ENCODE measurements at regions not wholly inside any gene's neighbourhood (a gene's known extent, or its start where the extent isn't known, plus 50 kb on each side); places are given as distances from the start of the nearest gene placed in this dataset.

DNA sequence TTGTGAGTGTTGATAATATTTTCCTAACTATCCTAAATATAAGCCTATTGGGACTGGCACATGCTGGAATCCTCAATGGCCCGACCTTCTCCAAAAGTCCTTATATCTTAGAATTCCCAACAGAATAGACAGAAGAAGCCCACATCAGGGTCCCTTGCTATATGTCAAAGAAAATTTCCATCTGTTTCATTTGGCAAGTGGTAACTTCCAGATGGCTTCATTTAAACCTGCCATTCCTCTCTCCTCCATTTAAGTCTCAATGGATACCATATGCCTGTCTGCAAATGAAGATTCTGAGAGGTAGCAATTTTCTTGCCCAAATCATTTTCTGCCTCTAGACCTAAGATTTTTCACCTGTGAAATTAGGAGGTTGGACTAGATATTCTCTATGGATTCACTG lies 73.1 kb upstream of the KCNA4 start:
- Histone ChIP-seq H3K36me3 (ENCODE audit: low read depth) (no peaks in the 10 kb centered on the region), H4K20me1 (ENCODE audit: insufficient read depth) (no peaks in the 10 kb centered on the region), H3K9ac (no peak overlapping the region), H2AFZ (no peak overlapping the region), H3K79me2 (ENCODE audit: insufficient read depth) (no peaks in the 10 kb centered on the region), H3K27ac (no peak overlapping the region), H3K9me3 (ENCODE audit: low read depth) (no peaks in the 10 kb centered on the region), H3K4me2 (ENCODE audit: unreplicated experiment) (no peak overlapping the region), H3F3A (ENCODE audit: insufficient read depth) (no peaks in the 10 kb centered on the region), H3K4me3 (no peak overlapping the region), H3K9me2 (ENCODE audit: insufficient read depth) (no peaks in the 10 kb centered on the region), H3K4me1 (ENCODE audit: insufficient read depth) (no peaks in the 10 kb centered on the region), H3K27me3 (replicated peaks; ENCODE audit: insufficient read depth) (no peaks in the 10 kb centered on the region)
- TF ChIP-seq EZH2phosphoT487 (IDR thresholded peaks at IDR 0.05; ENCODE audit: insufficient read depth, low read depth), result no peak
- no peak for TF ChIP-seq EZH2 (IDR thresholded peaks at IDR 0.05; ENCODE audit: insufficient read depth, poor library complexity, severe bottlenecking)
- no peak for DNase-seq
- in situ Hi-C loops (cut with MboI), result no loop called here
- 0 to 4% methylated on average over 1 of the region's 1 CpG for WGBS, 2 experiments (ENCODE audit: low coverage in 1 of 2, low lambda C conversion rate in 2 of 2, missing lambda C conversion rate in 2 of 2)

DNA sequence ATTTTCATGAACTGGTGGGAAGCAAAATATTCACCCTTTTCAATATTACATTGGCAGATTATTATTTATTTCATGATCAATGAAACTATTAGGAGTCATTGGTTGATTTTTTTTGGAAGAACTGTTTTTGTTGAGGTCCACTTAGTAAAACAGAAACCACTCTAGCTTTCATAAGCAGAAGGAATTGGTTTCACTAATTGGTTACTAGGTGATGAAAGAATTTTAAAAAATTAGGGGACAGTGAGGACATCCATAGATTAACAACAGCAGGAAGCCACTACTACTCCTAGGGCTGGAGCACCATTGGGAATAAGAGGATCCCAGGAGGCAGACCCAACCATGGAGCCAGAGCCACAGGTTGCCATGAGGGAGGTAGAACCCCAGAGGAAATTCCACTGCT lies 74.4 kb upstream of the KCNA4 start:
- Histone ChIP-seq H3K4me2 (ENCODE audit: unreplicated experiment) (no peak overlapping the region), H3K36me3 (ENCODE audit: low read depth) (no peaks in the 10 kb centered on the region), H3K9me3 (ENCODE audit: low read depth) (no peaks in the 10 kb centered on the region), H3K4me1 (ENCODE audit: insufficient read depth) (no peaks in the 10 kb centered on the region), H3F3A (ENCODE audit: insufficient read depth) (no peaks in the 10 kb centered on the region), H2AFZ (no peak overlapping the region), H4K20me1 (ENCODE audit: insufficient read depth) (no peaks in the 10 kb centered on the region), H3K79me2 (ENCODE audit: insufficient read depth) (no peaks in the 10 kb centered on the region), H3K4me3 (no peak overlapping the region), H3K27me3 (replicated peaks; ENCODE audit: insufficient read depth) (no peaks in the 10 kb centered on the region), H3K27ac (no peak overlapping the region), H3K9ac (no peak overlapping the region), H3K9me2 (ENCODE audit: insufficient read depth) (no peaks in the 10 kb centered on the region)
- DNase-seq, result no peak
- in situ Hi-C loops (cut with MboI), result no loop called here
- no peak for TF ChIP-seq EZH2phosphoT487 (IDR thresholded peaks at IDR 0.05; ENCODE audit: insufficient read depth, low read depth)
- no peak for TF ChIP-seq EZH2 (IDR thresholded peaks at IDR 0.05; ENCODE audit: insufficient read depth, poor library complexity, severe bottlenecking)

DNA sequence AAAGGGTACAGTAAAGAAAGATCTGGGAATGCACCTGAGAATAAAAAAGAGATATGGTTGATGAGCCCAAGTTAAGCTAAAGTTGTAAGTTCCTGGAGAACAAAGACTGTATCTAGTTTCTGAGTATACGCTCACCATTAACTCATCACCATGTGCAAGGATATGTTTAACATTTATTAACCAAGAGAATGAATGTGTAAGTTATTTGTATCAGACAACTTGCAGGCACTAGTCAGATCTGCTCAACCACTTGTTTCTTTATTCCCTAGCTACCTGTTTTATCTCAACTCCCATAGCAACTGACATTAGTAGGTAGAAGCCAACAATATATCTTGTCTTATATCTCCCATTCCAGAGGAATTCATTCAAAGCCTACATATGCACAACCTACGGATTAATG lies 74.9 kb upstream of the KCNA4 start:
- H3K9ac ChIP-seq, result no peak overlapping the region
- no peaks in the 10 kb centered on the region for H4K20me1 ChIP-seq (ENCODE audit: insufficient read depth)
- WGBS, 2 experiments (ENCODE audit: low coverage in 1 of 2, low lambda C conversion rate in 2 of 2, missing lambda C conversion rate in 2 of 2), result 25% methylated on average over 2 of the region's 2 CpGs
- no peak for DNase-seq
- no peaks in the 10 kb centered on the region for H3K36me3 ChIP-seq (ENCODE audit: low read depth)
- in situ Hi-C loops (cut with MboI), result no loop called here
- no peaks in the 10 kb centered on the region for H3K4me1 ChIP-seq (ENCODE audit: insufficient read depth)
- H3K79me2 ChIP-seq (ENCODE audit: insufficient read depth), result no peaks in the 10 kb centered on the region
- no peaks in the 10 kb centered on the region for H3K27me3 ChIP-seq (replicated peaks; ENCODE audit: insufficient read depth)
- H3K9me3 ChIP-seq (ENCODE audit: low read depth), result no peaks in the 10 kb centered on the region
- no peaks in the 10 kb centered on the region for H3K9me2 ChIP-seq (ENCODE audit: insufficient read depth)
- no peak overlapping the region for H3K4me3 ChIP-seq
- no peak overlapping the region for H2AFZ ChIP-seq
- TF ChIP-seq EZH2phosphoT487 (IDR thresholded peaks at IDR 0.05; ENCODE audit: insufficient read depth, low read depth), result no peak
- no peak for TF ChIP-seq EZH2 (IDR thresholded peaks at IDR 0.05; ENCODE audit: insufficient read depth, poor library complexity, severe bottlenecking)
- no peaks in the 10 kb centered on the region for H3F3A ChIP-seq (ENCODE audit: insufficient read depth)
- H3K4me2 ChIP-seq (ENCODE audit: unreplicated experiment), result no peak overlapping the region
- no peak overlapping the region for H3K27ac ChIP-seq

DNA sequence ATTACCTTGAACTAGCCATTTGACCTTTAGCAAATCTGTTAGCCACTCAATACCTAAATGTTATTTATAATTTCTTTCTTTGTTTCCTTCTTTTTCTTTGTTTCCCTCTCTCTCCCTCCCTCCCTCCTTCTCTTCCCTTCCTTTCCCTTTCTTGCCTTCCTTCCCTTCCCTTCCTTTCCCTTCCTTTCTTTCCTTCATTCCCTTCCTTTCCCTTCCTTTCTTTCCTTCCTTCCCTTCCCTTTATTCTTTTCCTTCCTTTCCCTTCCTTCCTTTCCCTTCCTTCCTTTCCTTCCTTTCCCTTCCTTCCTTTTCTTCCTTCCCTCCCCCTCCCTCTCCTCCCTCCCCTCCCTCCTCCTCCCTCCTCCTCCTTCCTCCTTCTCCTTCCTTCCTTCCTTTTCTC lies 75.7 kb upstream of the KCNA4 start:
- Histone ChIP-seq H4K20me1 (ENCODE audit: insufficient read depth) (no peaks in the 10 kb centered on the region), H3K9me2 (ENCODE audit: insufficient read depth) (no peaks in the 10 kb centered on the region), H3F3A (ENCODE audit: insufficient read depth) (no peaks in the 10 kb centered on the region), H3K9ac (no peak overlapping the region), H3K27me3 (replicated peaks; ENCODE audit: insufficient read depth) (no peaks in the 10 kb centered on the region), H3K9me3 (ENCODE audit: low read depth) (no peaks in the 10 kb centered on the region), H3K4me2 (ENCODE audit: unreplicated experiment) (no peak overlapping the region), H3K79me2 (ENCODE audit: insufficient read depth) (no peaks in the 10 kb centered on the region), H3K4me3 (no peak overlapping the region), H3K4me1 (ENCODE audit: insufficient read depth) (no peaks in the 10 kb centered on the region), H3K36me3 (ENCODE audit: low read depth) (no peaks in the 10 kb centered on the region), H3K27ac (no peak overlapping the region), H2AFZ (no peak overlapping the region)
- in situ Hi-C loops (cut with MboI), result no loop called here
- no peak for TF ChIP-seq EZH2 (IDR thresholded peaks at IDR 0.05; ENCODE audit: insufficient read depth, poor library complexity, severe bottlenecking)
- no peak for TF ChIP-seq EZH2phosphoT487 (IDR thresholded peaks at IDR 0.05; ENCODE audit: insufficient read depth, low read depth)
- DNase-seq, result no peak

GRCh38 chr11:30100495-30100894 lies 83.7 kb upstream of the KCNA4 start:
- no peak overlapping the region for H3K4me2 ChIP-seq (ENCODE audit: unreplicated experiment)
- no peaks in the 10 kb centered on the region for H3K36me3 ChIP-seq (ENCODE audit: low read depth)
- no peaks in the 10 kb centered on the region for H3K27me3 ChIP-seq (replicated peaks; ENCODE audit: insufficient read depth)
- H3K4me1 ChIP-seq (ENCODE audit: insufficient read depth), result no peaks in the 10 kb centered on the region
- no peaks in the 10 kb centered on the region for H3K9me2 ChIP-seq (ENCODE audit: insufficient read depth)
- WGBS, 2 experiments (ENCODE audit: low coverage in 1 of 2, low lambda C conversion rate in 2 of 2, missing lambda C conversion rate in 2 of 2), result 22 to 28% methylated on average over 1 of the region's 1 CpG
- no peak for DNase-seq
- in situ Hi-C loops (cut with MboI), result no loop called here
- no peak for TF ChIP-seq EZH2 (IDR thresholded peaks at IDR 0.05; ENCODE audit: insufficient read depth, poor library complexity, severe bottlenecking)
- TF ChIP-seq EZH2phosphoT487 (IDR thresholded peaks at IDR 0.05; ENCODE audit: insufficient read depth, low read depth), result no peak
- H2AFZ ChIP-seq, result no peak overlapping the region
- H3K79me2 ChIP-seq (ENCODE audit: insufficient read depth), result no peaks in the 10 kb centered on the region
- H3K9me3 ChIP-seq (ENCODE audit: low read depth), result no peaks in the 10 kb centered on the region
- no peak overlapping the region for H3K9ac ChIP-seq
- H3K4me3 ChIP-seq, result no peak overlapping the region
- H4K20me1 ChIP-seq (ENCODE audit: insufficient read depth), result no peaks in the 10 kb centered on the region
- no peaks in the 10 kb centered on the region for H3F3A ChIP-seq (ENCODE audit: insufficient read depth)
- H3K27ac ChIP-seq, result no peak overlapping the region
